H9 (cell line): ENCODE measurements at regions not wholly inside any gene's neighbourhood (a gene's known extent, or its start where the extent isn't known, plus 50 kb on each side); places are given as distances from the start of the nearest gene placed in this dataset.

ENCODE experiments used
- DNase-seq: peaks from one replicate; pipeline ENCODE4 v3.0.0-alpha.2; 2017
- H2AFZ ChIP-seq: one replicate; pipeline ENCODE4 v1.6.1; 2013; ENCODE audit warnings: mild to moderate bottlenecking, low read length, control low read depth, moderate library complexity
- H2AK5ac ChIP-seq: 2 replicates; pipeline ENCODE4 v1.6.1; 2013; ENCODE audit warnings: low read length, control low read depth, mixed read lengths; ENCODE audit not compliant: insufficient read length
- H2BK120ac ChIP-seq: one replicate; pipeline ENCODE4 v1.6.1; 2013; ENCODE audit warnings: low read depth, mild to moderate bottlenecking, low read length, control low read depth, inconsistent platforms; ENCODE audit not compliant: poor library complexity, severe bottlenecking
- H2BK12ac ChIP-seq: 2 replicates; pipeline ENCODE4 v1.6.1; 2013; ENCODE audit warnings: low read length, control low read depth, mixed read lengths, low read depth; ENCODE audit not compliant: insufficient read length
- H2BK15ac ChIP-seq: 2 replicates; pipeline ENCODE4 v1.6.1; 2013; ENCODE audit warnings: low read depth, low read length, control low read depth
- H2BK20ac ChIP-seq: one replicate; pipeline ENCODE4 v1.6.1; 2013; ENCODE audit warnings: low read depth, mild to moderate bottlenecking, low read length, control low read depth, inconsistent platforms; ENCODE audit not compliant: poor library complexity, severe bottlenecking
- H2BK5ac ChIP-seq: 2 replicates; pipeline ENCODE4 v1.6.1; 2013; ENCODE audit warnings: low read length, control low read depth, mixed read lengths; ENCODE audit not compliant: insufficient read length
- H3K14ac ChIP-seq: 2 replicates; pipeline ENCODE4 v1.6.1; 2013; ENCODE audit warnings: low read length, control low read depth; ENCODE audit not compliant: insufficient read depth
- H3K18ac ChIP-seq: 2 replicates; pipeline ENCODE4 v1.6.1; 2013; ENCODE audit warnings: low read depth, mild to moderate bottlenecking, mixed read lengths, low read length, control low read depth; ENCODE audit not compliant: insufficient read length
- H3K23ac ChIP-seq: 2 replicates; pipeline ENCODE4 v1.6.1; 2013; ENCODE audit warnings: low read length, control low read depth, mixed read lengths, low read depth; ENCODE audit not compliant: insufficient read length
- H3K23me2 ChIP-seq: 2 replicates; pipeline ENCODE4 v1.6.1; 2013; ENCODE audit warnings: low read depth, mild to moderate bottlenecking, mixed read lengths, low read length, control low read depth; ENCODE audit not compliant: insufficient read length, poor library complexity, severe bottlenecking
- H3K27ac ChIP-seq: 2 replicates; pipeline ENCODE4 v1.5.1; 2013; ENCODE audit warnings: low read length, control low read depth, mixed read lengths, low read depth; ENCODE audit not compliant: insufficient read length
- H3K27me3 ChIP-seq: 2 replicates; pipeline ENCODE4 v1.6.1; 2013; ENCODE audit warnings: low read length, control low read depth, inconsistent platforms; ENCODE audit not compliant: insufficient read depth
- H3K4ac ChIP-seq: 2 replicates; pipeline ENCODE4 v1.6.1; 2013; ENCODE audit warnings: low read depth, mild to moderate bottlenecking, control low read depth, inconsistent platforms, low read length, moderate library complexity
- H3K4me1 ChIP-seq: 2 replicates; pipeline ENCODE4 v1.6.1; 2013; ENCODE audit warnings: low read length, control low read depth, inconsistent platforms; ENCODE audit not compliant: insufficient read depth
- H3K4me2 ChIP-seq: 2 replicates; pipeline ENCODE4 v1.6.1; 2013; ENCODE audit warnings: low read length, control low read depth, mixed read lengths; ENCODE audit not compliant: insufficient read length, insufficient read depth
- H3K56ac ChIP-seq: 2 replicates; pipeline ENCODE4 v1.6.1; 2013; ENCODE audit warnings: low read depth, mild to moderate bottlenecking, mixed read lengths, low read length, control low read depth; ENCODE audit not compliant: insufficient read length
- H3K79me1 ChIP-seq: 2 replicates; pipeline ENCODE4 v1.6.1; 2013; ENCODE audit warnings: low read depth, mild to moderate bottlenecking, moderate library complexity, low read length, control low read depth, inconsistent platforms; ENCODE audit not compliant: insufficient read depth, poor library complexity, severe bottlenecking
- H3K79me2 ChIP-seq: 2 replicates; pipeline ENCODE4 v1.6.1; 2013; ENCODE audit warnings: low read length, control low read depth, inconsistent platforms; ENCODE audit not compliant: insufficient read depth
- H3K9ac ChIP-seq: 2 replicates; pipeline ENCODE4 v1.6.1; 2013; ENCODE audit warnings: low read length, control low read depth, mixed read lengths; ENCODE audit not compliant: insufficient read length; ENCODE audit errors: extremely low read depth
- H3K9me3 ChIP-seq: one replicate; pipeline ENCODE4 v1.6.1; 2013; ENCODE audit warnings: low read depth, low read length, inconsistent platforms; ENCODE audit not compliant: control insufficient read depth
- H3T11ph ChIP-seq: one replicate; pipeline ENCODE4 v1.6.1; 2013; ENCODE audit warnings: mild to moderate bottlenecking, low read length, control low read depth, inconsistent platforms
- H4K20me1 ChIP-seq: one replicate; pipeline ENCODE4 v1.6.1; 2013; ENCODE audit not compliant: control insufficient read depth, insufficient read length, insufficient read depth
- H4K5ac ChIP-seq: 2 replicates; pipeline ENCODE4 v1.6.1; 2013; ENCODE audit warnings: low read depth, mild to moderate bottlenecking, mixed read lengths, low read length, control low read depth; ENCODE audit not compliant: insufficient read length
- H4K8ac ChIP-seq: replicated peaks from 2 replicates; pipeline ENCODE4 v1.6.1; 2013; ENCODE audit warnings: low read length, control low read depth, mixed read lengths, low read depth; ENCODE audit not compliant: insufficient read length
- H4K91ac ChIP-seq: 2 replicates; pipeline ENCODE4 v1.6.1; 2013; ENCODE audit warnings: low read depth, mild to moderate bottlenecking, moderate library complexity, mixed read lengths, low read length, control low read depth; ENCODE audit not compliant: insufficient read length
- H3K27ac Mint-ChIP-seq, 3 experiments: 2 replicates in 2 of 3; 3 replicates in 1 of 3; pipeline ENCODE4 v1.8.0; 2020 to 2021; ENCODE audit warnings: mixed read lengths in 3 of 3, mild to moderate bottlenecking in 1 of 3, moderate library complexity in 1 of 3
- H3K27me3 Mint-ChIP-seq: 2 replicates; pipeline ENCODE4 v1.8.0; 2021; ENCODE audit warnings: low read depth, mild to moderate bottlenecking, moderate library complexity, mixed read lengths
- H3K36me3 Mint-ChIP-seq, 3 experiments: 2 replicates in 2 of 3; 3 replicates in 1 of 3; pipeline ENCODE4 v1.8.0; 2020 to 2021; ENCODE audit warnings: low read depth in 3 of 3, mixed read lengths in 3 of 3; ENCODE audit not compliant: insufficient read depth in 1 of 3
- H3K4me1 Mint-ChIP-seq, 2 experiments: 2 replicates each; pipeline ENCODE4 v1.8.0; 2020; ENCODE audit warnings: mixed read lengths in 2 of 2
- H3K4me3 Mint-ChIP-seq, 2 experiments: 2 replicates in 1 of 2; 3 replicates in 1 of 2; pipeline ENCODE4 v1.8.0; 2020 to 2021; ENCODE audit warnings: mild to moderate bottlenecking in 2 of 2, mixed read lengths in 2 of 2, moderate library complexity in 1 of 2
- H3K9me3 Mint-ChIP-seq, 2 experiments: 2 replicates in 1 of 2; 3 replicates in 1 of 2; pipeline ENCODE4 v1.8.0; 2020; ENCODE audit warnings: mild to moderate bottlenecking in 2 of 2, mixed read lengths in 2 of 2, moderate library complexity in 1 of 2
- WGBS: extraction: QIAGEN DNeasy Blood & Tissue Kit; methylation state at CpG from one replicate; pipeline ENCODE4 v1.1.7; 2013; ENCODE audit warnings: missing lambda C conversion rate, low lambda C conversion rate, mixed read lengths; ENCODE audit not compliant: insufficient read length; ENCODE audit errors: extremely low coverage; 5-methylcytosine and 5-hydroxymethylcytosine counted together
- TF ChIP-seq, protein P1 (sequence below): fragments of 200-600 bp; sonication (generic); conservative IDR thresholded peaks from 3 replicates; pipeline ENCODE4 v1.8.0; 2021; ENCODE audit warnings: antibody characterized with exemption, mild to moderate bottlenecking

DNA sequence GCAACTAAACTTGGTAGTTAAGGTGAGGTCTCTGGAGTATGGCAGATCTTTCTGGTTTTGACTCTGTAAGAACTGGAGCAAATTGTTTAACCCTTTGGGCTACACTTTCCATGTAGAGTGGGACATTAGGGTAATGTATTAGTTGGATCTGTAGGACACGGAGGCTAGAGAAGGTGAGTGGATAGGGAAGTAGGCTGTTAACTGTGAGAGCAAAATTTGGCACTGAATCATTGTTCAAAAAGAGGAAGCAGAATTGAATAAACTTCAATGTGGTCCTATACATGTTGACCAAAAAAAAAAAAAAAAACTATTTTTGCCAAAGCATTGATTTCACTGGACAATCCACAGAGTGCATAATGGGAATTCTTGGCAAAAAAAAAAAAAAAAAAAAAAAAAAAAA is 370.2 kb upstream of the CHORDC1 start:
- Histone ChIP-seq H3T11ph (no peak overlapping the region), H3K9me3 (no peaks in the 10 kb centered on the region), H2BK12ac (no peak overlapping the region), H4K20me1 (no peaks in the 10 kb centered on the region), H2AFZ (no peak overlapping the region), H3K4me1 (no peaks in the 10 kb centered on the region), H2BK5ac (no peak overlapping the region), H3K23ac (no peak overlapping the region), H3K79me2 (no peaks in the 10 kb centered on the region), H3K18ac (no peak overlapping the region), H3K4ac (no peak overlapping the region), H3K9ac (no peak overlapping the region), H4K8ac (no peak overlapping the region), H2AK5ac (no peak overlapping the region), H3K23me2 (no peaks in the 10 kb centered on the region), H3K79me1 (no peaks in the 10 kb centered on the region), H4K91ac (no peak overlapping the region), H3K27me3 (no peaks in the 10 kb centered on the region), H2BK120ac (no peak overlapping the region), H3K4me2 (no peak overlapping the region), H4K5ac (no peak overlapping the region), H3K14ac (no peak overlapping the region), H3K27ac (no peak overlapping the region), H3K56ac (no peak overlapping the region), H2BK15ac (no peak overlapping the region), H2BK20ac (no peak overlapping the region)
- Mint-ChIP-seq H3K4me3 (no peak overlapping the region), H3K36me3 (peaks cover 4 to 8% (median 5%) of the 10 kb centered on the region in 3 experiments; a peak in 4 of 7 replicates), H3K27me3 (no peaks in the 10 kb centered on the region), H3K27ac (no peak overlapping the region; a peak in 1 of 7 replicates), H3K9me3 (peaks cover 4 to 8% of the 10 kb centered on the region in 2 experiments; a peak in 3 of 5 replicates), H3K4me1 (peaks cover 5 to 7% of the 10 kb centered on the region in 2 experiments; a peak in 2 of 4 replicates)
- TF ChIP-seq, protein P1, sequence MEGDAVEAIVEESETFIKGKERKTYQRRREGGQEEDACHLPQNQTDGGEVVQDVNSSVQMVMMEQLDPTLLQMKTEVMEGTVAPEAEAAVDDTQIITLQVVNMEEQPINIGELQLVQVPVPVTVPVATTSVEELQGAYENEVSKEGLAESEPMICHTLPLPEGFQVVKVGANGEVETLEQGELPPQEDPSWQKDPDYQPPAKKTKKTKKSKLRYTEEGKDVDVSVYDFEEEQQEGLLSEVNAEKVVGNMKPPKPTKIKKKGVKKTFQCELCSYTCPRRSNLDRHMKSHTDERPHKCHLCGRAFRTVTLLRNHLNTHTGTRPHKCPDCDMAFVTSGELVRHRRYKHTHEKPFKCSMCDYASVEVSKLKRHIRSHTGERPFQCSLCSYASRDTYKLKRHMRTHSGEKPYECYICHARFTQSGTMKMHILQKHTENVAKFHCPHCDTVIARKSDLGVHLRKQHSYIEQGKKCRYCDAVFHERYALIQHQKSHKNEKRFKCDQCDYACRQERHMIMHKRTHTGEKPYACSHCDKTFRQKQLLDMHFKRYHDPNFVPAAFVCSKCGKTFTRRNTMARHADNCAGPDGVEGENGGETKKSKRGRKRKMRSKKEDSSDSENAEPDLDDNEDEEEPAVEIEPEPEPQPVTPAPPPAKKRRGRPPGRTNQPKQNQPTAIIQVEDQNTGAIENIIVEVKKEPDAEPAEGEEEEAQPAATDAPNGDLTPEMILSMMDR: no peak
- no CpG with 5 or more reads among the region's 1 CpG for WGBS
- DNase-seq: no peak
